ENCODE measurements at regions not wholly inside any gene's neighbourhood (a gene's known extent, or its start where the extent isn't known, plus 50 kb on each side); places are given as distances from the start of the nearest gene placed in this dataset.

DNA sequence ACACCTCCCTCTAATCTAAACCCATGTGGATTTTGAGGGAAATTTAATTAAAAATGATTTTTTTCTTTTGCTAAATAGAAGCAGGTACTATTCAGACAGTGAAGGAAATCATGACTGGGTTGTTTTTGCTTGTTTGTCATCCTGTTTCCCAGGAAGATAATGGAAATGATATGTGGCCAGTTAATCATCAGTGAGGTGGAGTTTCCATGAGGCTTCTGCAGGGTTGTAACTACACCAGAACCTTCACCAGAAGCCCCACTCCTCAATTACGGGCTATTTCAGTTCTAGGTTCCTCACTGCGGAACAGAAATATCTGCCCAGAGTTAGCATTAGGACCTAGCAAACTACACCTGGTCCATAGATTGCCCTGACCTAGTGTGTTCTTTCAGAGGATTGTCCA lies 394.0 kb downstream of the DLEU7 start:
- ChIA-PET CTCF (interaction anchor here (0.9 to 1.4 kb wide), 2 partner anchors 11 kb away, joined by 3 to 5 read pairs; no protein-coding TSS in a partner anchor), POLR2A (no interaction called here)
- Histone ChIP-seq H3K36me3 (ENCODE audit: control insufficient read depth, insufficient read depth, low read length) (no peaks in the 10 kb centered on the region), H3K4me3 (ENCODE audit: low read depth, low read length) (no peak overlapping the region), H3K27me3 (ENCODE audit: control insufficient read depth, insufficient read depth, low read length) (no peaks in the 10 kb centered on the region)
- DNase-seq (ENCODE audit: low read depth): no peak
- TF ChIP-seq, protein P1, sequence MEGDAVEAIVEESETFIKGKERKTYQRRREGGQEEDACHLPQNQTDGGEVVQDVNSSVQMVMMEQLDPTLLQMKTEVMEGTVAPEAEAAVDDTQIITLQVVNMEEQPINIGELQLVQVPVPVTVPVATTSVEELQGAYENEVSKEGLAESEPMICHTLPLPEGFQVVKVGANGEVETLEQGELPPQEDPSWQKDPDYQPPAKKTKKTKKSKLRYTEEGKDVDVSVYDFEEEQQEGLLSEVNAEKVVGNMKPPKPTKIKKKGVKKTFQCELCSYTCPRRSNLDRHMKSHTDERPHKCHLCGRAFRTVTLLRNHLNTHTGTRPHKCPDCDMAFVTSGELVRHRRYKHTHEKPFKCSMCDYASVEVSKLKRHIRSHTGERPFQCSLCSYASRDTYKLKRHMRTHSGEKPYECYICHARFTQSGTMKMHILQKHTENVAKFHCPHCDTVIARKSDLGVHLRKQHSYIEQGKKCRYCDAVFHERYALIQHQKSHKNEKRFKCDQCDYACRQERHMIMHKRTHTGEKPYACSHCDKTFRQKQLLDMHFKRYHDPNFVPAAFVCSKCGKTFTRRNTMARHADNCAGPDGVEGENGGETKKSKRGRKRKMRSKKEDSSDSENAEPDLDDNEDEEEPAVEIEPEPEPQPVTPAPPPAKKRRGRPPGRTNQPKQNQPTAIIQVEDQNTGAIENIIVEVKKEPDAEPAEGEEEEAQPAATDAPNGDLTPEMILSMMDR (IDR thresholded peaks at IDR 0.05; ENCODE audit: insufficient read depth, low read depth, low read length): no peak

DNA sequence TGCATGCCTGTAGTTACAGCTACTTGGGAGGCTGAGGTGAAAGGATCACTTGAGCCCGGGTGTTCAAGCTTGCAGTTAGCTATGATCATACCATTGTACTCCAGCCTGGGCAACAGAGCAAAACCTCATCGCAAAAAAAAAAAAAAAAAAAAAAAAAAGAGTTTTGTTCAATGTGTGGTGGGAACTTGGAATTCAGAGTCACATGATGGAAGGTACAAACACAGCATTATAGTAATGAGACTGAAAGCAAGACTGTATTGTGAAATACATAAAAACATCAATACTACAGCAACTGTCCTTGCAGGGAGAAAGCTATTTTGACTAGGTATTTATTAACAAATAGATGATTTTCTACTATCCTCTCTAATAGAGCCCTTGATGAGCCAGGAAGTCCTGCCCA lies 393.2 kb downstream of the DLEU7 start:
- DNase-seq (ENCODE audit: low read depth): no peak
- Histone ChIP-seq H3K4me3 (ENCODE audit: low read depth, low read length) (no peak overlapping the region), H3K27me3 (ENCODE audit: control insufficient read depth, insufficient read depth, low read length) (no peaks in the 10 kb centered on the region), H3K36me3 (ENCODE audit: control insufficient read depth, insufficient read depth, low read length) (no peaks in the 10 kb centered on the region)
- POLR2A ChIA-PET: no interaction called here
- TF ChIP-seq, protein P1 (IDR thresholded peaks at IDR 0.05; ENCODE audit: insufficient read depth, low read depth, low read length): no peak
- CTCF ChIA-PET: interaction anchor here (0.6 to 0.9 kb wide), 2 partner anchors 12 to 1096 kb away, joined by 3 read pairs; no protein-coding TSS in a partner anchor

DNA sequence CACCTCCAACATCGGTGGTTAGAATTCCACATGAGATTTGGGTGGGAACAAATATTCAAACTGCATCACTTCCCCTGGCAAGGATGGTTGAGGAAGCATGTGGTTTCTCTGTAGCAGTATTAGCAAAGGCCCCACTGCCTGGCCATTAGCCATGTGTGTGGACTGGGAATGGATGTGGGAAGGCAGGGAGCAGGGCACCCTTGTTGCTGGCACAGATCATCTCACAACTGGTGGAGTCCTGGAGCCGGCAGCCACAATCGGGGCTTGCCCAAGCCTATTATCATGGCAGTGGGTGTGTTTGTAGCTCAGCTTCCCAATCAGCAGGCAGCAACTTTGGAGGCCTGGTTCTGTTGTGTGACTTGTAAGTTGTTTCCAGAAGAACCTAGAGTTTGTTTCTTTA lies 391.9 kb downstream of the DLEU7 start:
- H3K27me3 ChIP-seq (ENCODE audit: control insufficient read depth, insufficient read depth, low read length): no peaks in the 10 kb centered on the region
- POLR2A ChIA-PET: no interaction called here
- no peak overlapping the region for H3K4me3 ChIP-seq (ENCODE audit: low read depth, low read length)
- TF ChIP-seq, protein P1 (IDR thresholded peaks at IDR 0.05; ENCODE audit: insufficient read depth, low read depth, low read length): no peak
- no peaks in the 10 kb centered on the region for H3K36me3 ChIP-seq (ENCODE audit: control insufficient read depth, insufficient read depth, low read length)
- DNase-seq (ENCODE audit: low read depth): no peak
- CTCF ChIA-PET: interaction anchor here (1.1 kb wide), 1 partner anchor 10 kb away, joined by 3 read pairs; no protein-coding TSS in a partner anchor

DNA sequence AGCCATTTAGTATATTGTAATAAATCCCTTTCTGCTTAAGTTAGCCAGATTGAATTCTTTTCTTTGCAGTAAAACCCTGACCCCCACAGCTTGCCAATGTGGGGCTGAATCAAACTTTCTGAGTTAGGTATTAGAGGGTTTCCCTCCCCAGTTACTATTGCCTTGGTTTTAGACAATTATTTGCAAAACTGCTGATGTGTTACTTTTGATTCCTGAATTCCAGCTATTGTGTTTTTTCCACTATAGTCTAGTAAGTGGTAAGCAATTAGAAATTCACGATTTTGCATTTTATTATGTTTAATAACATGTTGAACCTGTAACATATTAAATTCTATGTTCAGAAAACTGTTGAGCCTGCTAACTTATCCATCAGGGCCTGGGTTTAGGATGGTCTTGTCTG lies 391.5 kb downstream of the DLEU7 start:
- CTCF ChIA-PET: interaction anchor here (1.1 kb wide), 1 partner anchor 9 kb away, joined by 3 read pairs; no protein-coding TSS in a partner anchor
- POLR2A ChIA-PET: no interaction called here
- Histone ChIP-seq H3K27me3 (ENCODE audit: control insufficient read depth, insufficient read depth, low read length) (no peaks in the 10 kb centered on the region), H3K36me3 (ENCODE audit: control insufficient read depth, insufficient read depth, low read length) (no peaks in the 10 kb centered on the region), H3K4me3 (ENCODE audit: low read depth, low read length) (no peak overlapping the region)
- TF ChIP-seq, protein P1 (IDR thresholded peaks at IDR 0.05; ENCODE audit: insufficient read depth, low read depth, low read length): no peak
- DNase-seq (ENCODE audit: low read depth): no peak

DNA sequence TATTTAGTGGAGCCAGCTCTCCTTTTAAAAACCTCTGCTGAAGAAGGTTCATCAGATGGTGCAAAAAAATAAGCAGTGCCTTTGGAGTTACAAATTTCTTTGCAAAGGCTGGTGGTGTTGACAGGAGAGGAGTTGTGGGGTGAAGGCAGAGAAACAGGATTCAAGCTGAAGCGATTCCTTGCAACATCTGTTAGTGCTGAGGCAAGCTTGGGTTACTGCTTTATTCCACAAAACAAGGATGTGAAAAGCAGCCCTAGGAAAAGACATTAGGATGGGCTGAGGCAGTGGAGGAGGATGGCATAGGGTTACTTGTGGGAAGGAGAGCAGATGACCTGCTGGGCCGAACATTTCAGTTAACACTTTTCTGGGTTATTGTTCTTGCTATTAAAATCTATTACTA lies 390.7 kb downstream of the DLEU7 start:
- H3K36me3 ChIP-seq (ENCODE audit: control insufficient read depth, insufficient read depth, low read length): no peaks in the 10 kb centered on the region
- ChIA-PET POLR2A (no interaction called here), CTCF (interaction anchor here (1.1 kb wide), 1 partner anchor 9 kb away, joined by 3 read pairs; no protein-coding TSS in a partner anchor)
- H3K27me3 ChIP-seq (ENCODE audit: control insufficient read depth, insufficient read depth, low read length): no peaks in the 10 kb centered on the region
- no peak overlapping the region for H3K4me3 ChIP-seq (ENCODE audit: low read depth, low read length)
- TF ChIP-seq, protein P1 (IDR thresholded peaks at IDR 0.05; ENCODE audit: insufficient read depth, low read depth, low read length): no peak
- no peak for DNase-seq (ENCODE audit: low read depth)

Measured in BJ (cell line).